GM12872 (cell line): ENCODE measurements at regions not wholly inside any gene's neighbourhood (a gene's known extent, or its start where the extent isn't known, plus 50 kb on each side); places are given as distances from the start of the nearest gene placed in this dataset.

Experiments used
- TF ChIP-seq, protein P1 (sequence below): IDR thresholded peaks from 3 replicates; pipeline ENCODE4 v1.5.1; 2011; ENCODE audit warnings: low read depth, mild to moderate bottlenecking, low read length, moderate library complexity; ENCODE audit not compliant: insufficient read depth

DNA sequence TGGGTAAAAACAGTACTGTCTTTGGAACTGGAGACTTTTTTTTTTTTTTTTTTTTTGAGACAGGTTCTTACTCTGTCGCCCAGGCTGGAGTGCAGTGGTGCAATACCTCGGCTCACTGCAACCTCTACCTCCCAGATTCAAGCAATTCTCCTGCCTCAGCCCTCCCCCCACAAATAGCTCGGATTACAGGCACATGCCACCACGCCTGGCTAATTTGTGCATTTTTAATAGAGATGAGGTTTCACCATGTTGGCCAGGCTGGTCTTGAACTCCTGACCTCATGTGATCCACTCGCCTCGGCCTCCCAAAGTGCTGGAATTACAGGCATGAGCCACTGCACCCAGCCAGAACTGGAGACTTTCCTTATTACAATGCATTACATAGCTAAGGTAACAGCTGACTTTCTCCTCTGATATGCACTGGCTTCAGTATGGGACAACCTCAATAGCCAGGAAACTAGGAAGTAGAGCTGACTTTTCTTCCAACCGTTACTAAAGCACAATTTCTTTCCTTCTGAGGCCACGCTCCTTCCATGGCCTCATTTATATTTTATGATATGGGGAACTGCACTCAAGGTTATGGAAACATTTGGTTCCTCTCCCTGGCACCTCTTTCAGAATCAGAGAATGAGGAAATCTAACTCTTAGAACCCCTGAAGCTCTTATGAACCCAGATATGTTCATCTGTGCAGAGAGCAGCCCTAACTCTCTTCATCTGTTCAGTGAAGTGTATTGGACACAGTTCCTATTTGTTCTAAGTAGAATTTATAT, 53.5 kb upstream of the FAM9B start:
- TF ChIP-seq, protein P1, sequence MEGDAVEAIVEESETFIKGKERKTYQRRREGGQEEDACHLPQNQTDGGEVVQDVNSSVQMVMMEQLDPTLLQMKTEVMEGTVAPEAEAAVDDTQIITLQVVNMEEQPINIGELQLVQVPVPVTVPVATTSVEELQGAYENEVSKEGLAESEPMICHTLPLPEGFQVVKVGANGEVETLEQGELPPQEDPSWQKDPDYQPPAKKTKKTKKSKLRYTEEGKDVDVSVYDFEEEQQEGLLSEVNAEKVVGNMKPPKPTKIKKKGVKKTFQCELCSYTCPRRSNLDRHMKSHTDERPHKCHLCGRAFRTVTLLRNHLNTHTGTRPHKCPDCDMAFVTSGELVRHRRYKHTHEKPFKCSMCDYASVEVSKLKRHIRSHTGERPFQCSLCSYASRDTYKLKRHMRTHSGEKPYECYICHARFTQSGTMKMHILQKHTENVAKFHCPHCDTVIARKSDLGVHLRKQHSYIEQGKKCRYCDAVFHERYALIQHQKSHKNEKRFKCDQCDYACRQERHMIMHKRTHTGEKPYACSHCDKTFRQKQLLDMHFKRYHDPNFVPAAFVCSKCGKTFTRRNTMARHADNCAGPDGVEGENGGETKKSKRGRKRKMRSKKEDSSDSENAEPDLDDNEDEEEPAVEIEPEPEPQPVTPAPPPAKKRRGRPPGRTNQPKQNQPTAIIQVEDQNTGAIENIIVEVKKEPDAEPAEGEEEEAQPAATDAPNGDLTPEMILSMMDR = no peak

DNA sequence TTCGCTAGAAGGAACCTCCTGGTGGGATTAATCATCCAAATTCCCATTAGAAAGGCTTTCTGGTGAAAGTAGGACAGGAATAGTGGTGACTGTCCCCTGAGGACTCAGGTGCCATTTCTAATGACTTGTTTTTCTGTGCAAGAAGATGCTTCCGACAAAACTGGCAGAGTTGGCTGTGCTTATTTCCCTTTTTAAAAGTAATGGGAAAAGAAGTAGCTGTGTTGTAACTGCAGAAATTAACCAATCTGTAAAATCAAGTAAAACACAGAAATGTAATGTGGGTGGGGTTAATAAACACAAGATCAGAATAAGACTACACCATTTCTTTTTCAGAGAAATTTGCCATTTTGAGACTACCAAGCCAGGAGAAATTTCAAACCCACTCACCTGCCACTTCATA, 55.0 kb upstream of the FAM9B start:
- TF ChIP-seq, protein P1 = no peak

DNA sequence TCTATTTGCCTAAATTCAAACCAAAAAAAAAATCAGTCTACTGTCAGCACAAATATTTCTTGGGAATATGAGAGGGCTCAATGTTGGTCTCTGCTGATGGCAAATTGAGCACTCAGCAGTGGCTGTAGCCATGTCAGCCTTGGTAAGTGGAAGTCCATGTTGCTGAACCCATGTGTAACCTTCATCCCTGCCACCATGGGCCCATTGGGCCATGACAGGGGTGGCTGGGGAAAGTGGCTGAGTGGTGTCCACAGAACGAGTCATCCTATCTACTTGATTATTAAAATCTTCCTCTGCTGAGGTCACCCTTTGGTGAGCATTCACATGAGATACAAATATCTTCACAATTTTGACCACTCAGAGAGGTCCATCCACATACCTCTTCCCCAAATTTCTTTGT, 56.8 kb upstream of the FAM9B start:
- TF ChIP-seq, protein P1 = no peak

DNA sequence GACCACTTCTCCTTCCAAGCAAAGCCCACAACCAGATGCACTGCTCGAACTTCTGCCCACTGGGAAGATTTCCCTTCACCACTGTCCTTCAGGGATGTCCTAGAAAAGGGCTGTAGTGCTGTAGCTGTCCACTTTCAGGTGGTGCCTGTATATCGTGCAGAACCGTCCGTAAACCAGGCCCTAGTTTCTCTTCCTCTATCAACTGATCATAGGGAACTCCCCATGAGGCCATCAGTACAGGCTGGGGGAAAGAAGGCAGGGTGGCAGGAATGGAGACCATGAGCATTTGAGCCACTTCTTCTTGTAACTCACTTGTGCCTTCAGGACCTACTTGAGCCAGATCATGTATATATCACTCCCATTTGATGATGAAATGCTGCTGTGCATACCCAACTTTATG, 57.3 kb upstream of the FAM9B start:
- TF ChIP-seq, protein P1 = no peak

DNA sequence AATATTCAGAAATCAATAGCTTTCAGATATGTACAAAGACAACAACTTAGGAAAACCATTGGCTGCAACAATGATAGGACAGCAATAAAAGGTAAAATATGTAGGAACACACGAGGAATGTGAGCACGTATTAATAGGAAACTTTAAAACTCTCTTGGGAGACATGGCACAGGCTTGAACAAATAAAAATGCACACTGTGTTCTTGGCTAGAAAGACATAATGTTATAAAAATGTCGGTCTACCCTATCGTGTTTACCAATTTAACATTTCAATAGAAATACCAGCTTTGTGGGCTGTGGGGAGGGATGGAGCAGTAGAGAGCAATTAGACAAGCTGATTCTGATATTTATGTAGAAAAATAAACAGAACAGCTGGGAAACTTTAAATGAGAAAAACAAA, 69.0 kb upstream of the FAM9B start:
- TF ChIP-seq, protein P1 = no peak

DNA sequence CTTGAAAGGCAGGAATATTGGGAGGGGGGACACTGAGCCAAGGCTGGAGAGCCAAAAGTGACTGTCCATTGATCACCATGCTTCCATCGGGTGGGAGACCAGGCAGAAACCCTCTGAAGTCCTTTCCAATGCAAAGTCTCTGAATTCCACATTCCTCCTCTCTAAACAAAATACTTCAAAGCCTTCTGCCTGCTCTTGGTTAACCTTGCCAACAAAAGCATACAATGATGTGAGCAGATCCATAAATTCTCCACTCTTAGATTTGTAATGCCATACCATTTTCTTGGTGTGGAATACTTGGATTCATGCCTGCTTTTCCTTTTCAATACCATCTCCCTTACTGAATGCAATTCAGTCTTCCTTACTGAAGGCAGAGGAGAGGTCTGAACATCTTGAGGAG, 74.1 kb upstream of the FAM9B start:
- TF ChIP-seq, protein P1 = no peak

DNA sequence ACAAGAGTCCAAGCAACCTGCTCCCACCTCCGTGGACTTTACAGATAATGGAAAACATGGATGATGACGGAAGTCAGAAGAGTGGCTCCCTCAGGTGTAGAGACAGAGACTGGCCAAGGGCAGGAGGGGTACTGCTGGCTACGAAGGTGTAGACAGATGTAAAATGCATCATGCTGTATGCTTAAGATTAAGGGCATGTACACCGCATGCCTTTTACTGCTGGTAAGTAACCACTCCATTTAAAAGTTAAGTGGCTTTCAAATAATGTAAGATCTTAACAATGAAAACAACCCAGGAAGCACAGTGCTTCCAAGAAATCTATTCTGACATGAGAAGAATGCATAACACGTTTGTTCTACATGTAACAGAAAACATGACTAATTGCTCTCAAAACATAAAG, 76.9 kb upstream of the FAM9B start:
- TF ChIP-seq, protein P1 = no peak
